NCI-H446 (cell line): ENCODE measurements at regions not wholly inside any gene's neighbourhood (a gene's known extent, or its start where the extent isn't known, plus 50 kb on each side); places are given as distances from the start of the nearest gene placed in this dataset.

Source experiments
- DNase-seq, 2 experiments: peaks; one replicate each; lab custom pipeline; 2025; lab: John Stamatoyannopoulos, UW

DNA sequence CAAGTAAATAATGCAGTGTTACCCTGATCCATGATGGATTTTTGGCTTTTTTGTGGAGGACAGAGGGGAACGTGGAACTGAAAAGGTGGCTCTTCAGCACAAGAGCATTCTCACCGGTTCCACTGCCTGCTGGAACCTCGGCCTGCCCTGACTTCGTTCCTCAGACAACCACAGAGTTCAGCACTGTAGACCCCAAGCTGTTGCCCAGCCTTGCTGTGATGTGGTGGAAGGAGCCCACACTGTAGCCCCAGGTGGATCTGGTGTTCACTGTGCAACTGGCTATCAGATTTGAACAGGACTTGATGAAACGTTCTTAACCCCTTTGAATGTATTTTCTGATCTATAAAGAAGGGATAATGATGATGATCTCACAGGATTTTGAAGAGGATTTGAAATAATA, 293.5 kb downstream of the TRIB2 start:
- DNase-seq = no peak

GRCh38 chr2:13014783-13015182, 298.0 kb downstream of the TRIB2 start:
- no peak for DNase-seq

DNA sequence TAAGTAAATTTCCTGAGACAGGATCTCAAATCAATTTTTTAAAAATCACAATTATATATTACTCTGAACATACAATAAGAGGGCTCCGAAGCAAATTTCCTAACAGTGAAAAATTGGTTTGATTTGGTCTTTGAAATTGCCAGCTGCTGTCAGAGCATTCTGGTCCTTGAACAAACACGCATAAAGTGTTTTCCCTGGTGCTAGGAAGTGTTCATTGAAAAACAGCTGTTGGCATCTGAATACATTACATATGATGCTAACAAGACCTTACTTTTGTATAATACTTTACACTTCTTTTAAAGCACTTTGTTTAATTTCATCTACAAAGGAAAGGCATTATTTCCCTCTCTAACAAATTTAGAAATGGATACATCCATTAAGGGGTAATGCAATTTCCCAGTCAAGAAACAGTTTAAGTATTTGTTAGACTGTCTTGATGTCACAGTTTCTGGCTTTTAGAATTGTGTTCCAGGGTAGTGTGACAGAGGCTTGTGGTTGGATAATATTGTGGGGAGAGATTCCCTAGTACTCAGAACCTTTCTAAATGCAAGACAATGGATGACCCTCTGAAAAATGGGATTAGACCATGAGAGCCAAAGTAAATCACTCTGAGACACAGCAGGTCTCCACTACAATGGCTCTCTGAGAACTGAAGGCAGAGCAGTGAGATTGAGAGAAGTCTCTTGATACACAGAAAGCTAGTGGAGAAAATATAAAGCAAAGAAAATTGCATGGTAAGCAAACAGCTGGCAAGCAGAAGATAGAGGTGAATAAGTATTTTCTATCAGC, 299.0 kb downstream of the TRIB2 start:
- DNase-seq = no peak

GRCh38 chr2:13018490-13018889, 301.8 kb downstream of the TRIB2 start:
- no peak for DNase-seq

- no peak for DNase-seq
These were observed 303.0 kb downstream of the TRIB2 start for GRCh38 chr2:13019781-13020180.

DNA sequence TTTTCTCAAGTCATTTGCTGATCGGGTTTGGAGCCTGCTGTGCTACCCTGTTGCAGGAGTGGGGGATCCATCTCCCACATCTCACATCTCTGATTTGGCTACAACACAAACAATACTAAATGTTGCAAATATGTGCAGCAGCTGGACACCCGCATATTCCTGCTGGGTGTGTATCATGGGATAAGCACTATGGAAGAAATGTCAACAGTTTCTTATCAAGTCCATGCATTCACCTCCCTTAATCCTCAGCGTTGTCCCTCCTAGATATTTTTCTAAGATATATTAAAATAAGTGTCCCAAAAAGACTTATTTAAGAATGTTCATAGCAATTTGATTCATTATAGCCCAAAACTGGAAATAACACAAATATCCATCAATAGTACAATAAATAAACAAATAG, 303.7 kb downstream of the TRIB2 start:
- no peak for DNase-seq

- DNase-seq = no peak
These were observed 304.8 kb downstream of the TRIB2 start for GRCh38 chr2:13021470-13021957.

DNA sequence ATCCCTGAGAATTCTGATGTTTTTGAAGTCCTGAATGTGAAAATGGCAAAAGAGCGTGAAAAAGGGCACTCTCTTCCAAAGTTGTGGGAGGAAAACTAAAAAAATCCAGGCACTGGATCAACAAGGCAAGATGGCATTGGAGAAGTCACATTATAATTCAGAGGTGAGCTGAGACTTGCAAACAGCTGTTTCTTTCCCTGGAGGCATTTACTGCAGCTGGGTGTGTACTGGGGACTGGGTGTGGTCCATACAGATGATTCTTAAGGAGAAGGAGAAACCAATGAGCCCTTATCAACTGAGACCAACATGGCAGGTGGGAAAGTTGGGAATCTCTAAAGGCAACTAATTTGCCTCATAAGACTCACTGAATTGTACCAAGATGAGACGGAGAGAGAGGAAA, 313.9 kb downstream of the TRIB2 start:
- no peak for DNase-seq

- no peak for DNase-seq
These were observed 318.1 kb downstream of the TRIB2 start for GRCh38 chr2:13034861-13035260.

GRCh38 chr2:13035866-13036265, 319.1 kb downstream of the TRIB2 start:
- no peak for DNase-seq

DNA sequence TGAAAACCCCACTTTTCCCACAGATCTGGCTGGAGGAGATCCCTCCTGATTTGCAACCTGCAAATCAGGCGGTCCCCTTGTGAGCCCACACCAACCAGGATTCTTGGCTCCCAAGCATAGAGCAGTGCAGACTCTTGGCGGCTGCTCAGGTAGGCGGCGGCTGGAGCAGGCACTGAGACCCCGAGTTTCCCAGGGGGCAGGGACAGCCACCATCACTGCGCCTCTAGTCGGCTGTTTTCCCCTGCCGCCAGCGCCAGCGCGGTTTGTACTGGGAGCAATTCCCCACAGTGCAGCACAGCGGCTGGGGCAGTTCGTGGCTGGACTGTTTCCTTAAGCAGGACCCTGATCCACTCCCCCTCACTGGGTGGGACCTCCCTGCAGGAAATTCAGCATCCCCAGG, 323.3 kb downstream of the TRIB2 start:
- no peak for DNase-seq

DNA sequence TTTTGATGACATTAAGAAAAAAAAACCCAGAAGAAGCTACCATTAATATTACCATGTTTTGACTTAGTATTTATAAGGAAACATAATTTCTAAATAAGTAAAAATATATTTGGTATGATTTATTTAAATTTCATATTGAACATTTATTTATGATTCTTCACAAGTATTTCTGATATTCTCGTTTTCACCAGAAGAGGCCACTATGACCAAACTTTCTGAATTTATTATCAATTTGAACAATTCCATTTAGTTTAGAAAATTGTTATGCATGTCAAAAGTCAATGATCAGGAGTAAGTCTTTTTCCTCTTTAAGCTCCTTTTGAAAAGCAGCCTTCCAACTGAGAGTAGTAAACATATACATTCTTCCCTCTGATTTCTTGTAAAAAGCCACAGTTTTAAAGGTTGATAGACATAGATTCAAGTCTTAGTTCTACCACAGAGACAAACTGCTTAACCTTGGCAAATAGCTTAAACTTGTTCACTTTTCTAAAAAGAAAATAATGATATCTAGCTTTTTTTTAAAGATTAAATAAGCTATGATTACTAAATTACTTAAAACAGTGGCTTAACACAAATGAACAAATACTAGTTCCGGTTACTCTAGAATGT, 329.9 kb downstream of the TRIB2 start:
- DNase-seq = no peak

DNA sequence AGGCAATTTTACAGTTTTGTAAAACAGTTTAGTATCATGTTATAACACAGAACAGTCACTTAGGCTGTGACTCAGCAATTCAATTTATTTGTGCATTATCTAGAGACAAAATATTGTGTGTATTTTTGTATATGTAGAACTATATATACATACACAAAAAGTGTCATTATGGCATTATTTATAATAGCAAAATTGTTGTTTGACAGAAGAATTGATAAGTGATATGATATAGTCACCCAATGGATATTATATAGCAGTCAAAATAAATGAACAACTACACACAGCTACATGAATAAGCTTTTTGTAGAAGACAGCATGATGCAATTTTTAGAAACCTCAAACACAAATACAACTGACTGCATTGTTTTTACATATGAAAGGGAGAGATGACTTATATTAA, 334.0 kb downstream of the TRIB2 start:
- no peak for DNase-seq

GRCh38 chr2:13052547-13052946, 335.8 kb downstream of the TRIB2 start:
- DNase-seq = no peak

GRCh38 chr2:13056259-13056843, 339.6 kb downstream of the TRIB2 start:
- DNase-seq = peak in 1 of 2 experiments; percentile 0

DNA sequence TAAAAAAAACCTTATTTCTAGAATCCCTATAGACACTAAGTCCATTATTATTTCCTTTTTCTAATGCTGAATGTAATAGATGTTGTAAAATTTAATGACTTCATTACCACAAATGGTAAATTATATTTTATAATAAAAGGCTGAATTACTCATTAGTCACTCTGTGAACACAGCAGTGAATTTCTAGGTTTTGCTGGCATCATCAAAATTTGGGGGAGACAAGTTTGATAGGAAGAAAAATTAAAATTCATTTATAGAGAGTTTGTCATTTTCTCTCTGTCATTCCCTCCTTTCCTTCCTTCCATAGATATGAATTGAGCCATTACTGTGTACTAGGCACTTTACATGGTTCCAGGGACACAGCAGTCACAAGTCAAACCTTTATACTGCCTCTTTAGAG, 340.9 kb downstream of the TRIB2 start:
- DNase-seq = no peak

DNA sequence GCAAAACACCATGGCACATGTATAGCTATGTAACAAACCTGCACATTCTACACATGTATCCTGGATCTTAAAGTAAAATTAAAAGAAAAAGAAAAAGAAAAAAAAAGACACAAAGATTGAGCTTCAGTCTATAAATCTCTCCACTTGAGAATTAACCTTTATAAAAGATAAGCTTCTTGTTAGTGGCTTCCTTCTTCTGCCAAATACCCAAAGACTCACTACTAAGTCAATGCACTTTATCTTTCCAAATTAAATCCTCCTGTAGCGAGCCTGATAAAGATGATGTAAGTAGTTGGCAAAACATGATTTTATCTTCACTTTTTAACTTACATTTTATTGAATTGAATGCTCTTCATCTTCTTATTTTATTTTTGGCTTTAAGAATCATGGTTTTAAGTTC, 349.9 kb downstream of the TRIB2 start:
- DNase-seq = no peak

- DNase-seq = no peak
These were observed 350.8 kb downstream of the TRIB2 start for GRCh38 chr2:13067508-13067907.

DNA sequence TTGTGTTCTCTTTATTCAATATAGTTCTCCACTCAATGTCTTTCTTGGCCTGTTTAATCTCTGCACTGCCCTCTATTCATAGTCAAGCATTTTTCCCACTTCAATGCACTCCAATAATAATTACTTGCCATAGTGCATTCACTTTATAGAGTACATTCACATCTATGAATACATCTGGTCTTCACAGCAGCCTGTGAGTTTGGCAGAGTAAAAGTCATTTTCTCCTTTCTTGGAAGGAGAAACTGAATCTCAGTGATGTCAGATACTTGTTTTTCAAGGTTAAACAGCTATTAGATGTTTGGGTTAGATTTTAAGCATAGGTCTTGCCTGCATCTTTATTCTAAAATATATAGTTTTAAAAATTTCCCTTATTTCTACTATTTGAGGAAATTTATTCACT, 373.2 kb downstream of the TRIB2 start:
- DNase-seq = no peak

GRCh38 chr2:13091455-13091854, 374.7 kb downstream of the TRIB2 start:
- DNase-seq = no peak

DNA sequence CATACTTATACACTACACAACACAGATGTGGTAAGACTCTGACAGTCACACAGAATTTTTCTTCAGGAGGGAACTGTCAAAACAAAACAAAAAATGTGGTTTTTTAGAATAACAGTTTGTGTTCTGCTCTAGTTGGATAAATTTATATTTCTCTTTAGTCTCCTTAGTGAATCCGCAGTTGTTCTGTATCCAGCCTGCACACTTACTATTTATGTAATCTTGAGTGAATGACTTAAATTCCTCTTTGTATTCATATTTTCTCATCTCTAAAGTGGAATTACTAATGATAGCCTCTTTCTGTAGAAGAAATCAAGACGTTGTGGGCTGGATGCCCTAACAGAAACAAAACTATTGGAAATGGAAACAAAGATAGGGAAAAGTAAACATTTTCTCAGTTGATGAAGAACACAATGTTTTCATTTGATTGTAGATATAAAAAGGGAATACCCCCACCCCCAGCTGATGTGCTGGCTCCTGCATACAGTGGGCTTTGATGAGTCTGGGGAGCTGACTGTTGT, 375.2 kb downstream of the TRIB2 start:
- DNase-seq = no peak

- DNase-seq = no peak
These were observed 376.8 kb downstream of the TRIB2 start for GRCh38 chr2:13093416-13093991.
